Fibroblast of lung (primary cell): ENCODE measurements at regions not wholly inside any gene's neighbourhood (a gene's known extent, or its start where the extent isn't known, plus 50 kb on each side); places are given as distances from the start of the nearest gene placed in this dataset.

Source experiments
- EZH2 ChIP-seq: IDR thresholded peaks from 2 replicates; pipeline ENCODE4 v1.5.1; 2012; ENCODE audit warnings: low read length, control low read depth, mild to moderate bottlenecking; ENCODE audit errors: missing control alignments
- TF ChIP-seq, protein P1 (sequence below), 2 donors: IDR thresholded peaks in 1 of 2; conservative IDR thresholded peaks in 1 of 2; 1 replicate in 1 of 2; 2 replicates in 1 of 2; pipeline ENCODE4 v1.5.1; 2011 to 2012; ENCODE audit warnings: low read length in 2 of 2, control low read depth in 1 of 2, inconsistent platforms in 1 of 2, low read depth in 1 of 2, mild to moderate bottlenecking in 1 of 2

DNA sequence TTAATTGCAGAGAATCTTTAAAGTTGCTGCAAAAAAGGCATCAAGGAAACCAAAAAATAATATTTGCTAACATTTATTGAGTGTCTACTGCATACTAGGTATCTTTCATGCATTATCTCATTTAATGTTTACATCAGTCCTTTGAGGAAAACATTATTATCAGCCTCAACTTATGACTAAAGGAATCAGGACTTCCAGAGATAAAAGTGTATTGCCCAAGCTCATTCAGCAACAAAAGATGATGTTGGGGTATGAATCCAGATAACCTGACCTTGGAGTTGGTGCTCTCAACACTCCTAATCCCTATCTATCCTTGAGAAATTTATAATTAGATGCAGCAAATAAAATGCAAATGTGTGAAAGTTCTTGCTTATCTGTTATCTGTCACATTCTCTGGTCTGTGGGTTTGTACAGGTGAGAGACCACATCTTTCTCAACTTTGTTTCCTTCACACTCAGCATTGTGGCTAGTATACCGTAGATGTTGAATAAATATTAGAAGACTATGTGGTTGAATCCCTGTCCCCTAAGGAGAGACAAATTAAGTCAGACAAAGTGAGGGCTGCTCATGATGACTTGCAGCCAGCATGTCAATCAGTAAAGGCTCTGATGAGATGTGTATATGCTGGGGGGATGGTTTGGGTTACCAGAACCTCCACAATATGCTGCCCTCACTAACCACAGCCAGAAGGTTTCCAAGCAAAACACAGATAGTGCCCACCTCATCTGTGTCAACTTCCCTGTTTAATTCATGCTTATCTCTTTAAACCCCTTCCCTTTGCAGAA, 82.6 kb downstream of the NOG start:
- TF ChIP-seq, protein P1, sequence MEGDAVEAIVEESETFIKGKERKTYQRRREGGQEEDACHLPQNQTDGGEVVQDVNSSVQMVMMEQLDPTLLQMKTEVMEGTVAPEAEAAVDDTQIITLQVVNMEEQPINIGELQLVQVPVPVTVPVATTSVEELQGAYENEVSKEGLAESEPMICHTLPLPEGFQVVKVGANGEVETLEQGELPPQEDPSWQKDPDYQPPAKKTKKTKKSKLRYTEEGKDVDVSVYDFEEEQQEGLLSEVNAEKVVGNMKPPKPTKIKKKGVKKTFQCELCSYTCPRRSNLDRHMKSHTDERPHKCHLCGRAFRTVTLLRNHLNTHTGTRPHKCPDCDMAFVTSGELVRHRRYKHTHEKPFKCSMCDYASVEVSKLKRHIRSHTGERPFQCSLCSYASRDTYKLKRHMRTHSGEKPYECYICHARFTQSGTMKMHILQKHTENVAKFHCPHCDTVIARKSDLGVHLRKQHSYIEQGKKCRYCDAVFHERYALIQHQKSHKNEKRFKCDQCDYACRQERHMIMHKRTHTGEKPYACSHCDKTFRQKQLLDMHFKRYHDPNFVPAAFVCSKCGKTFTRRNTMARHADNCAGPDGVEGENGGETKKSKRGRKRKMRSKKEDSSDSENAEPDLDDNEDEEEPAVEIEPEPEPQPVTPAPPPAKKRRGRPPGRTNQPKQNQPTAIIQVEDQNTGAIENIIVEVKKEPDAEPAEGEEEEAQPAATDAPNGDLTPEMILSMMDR (conservative IDR thresholded peaks at IDR 0.05 in 1 of 2, IDR thresholded peaks at IDR 0.05 in 1 of 2; ENCODE audit: low read depth in 1 of 2, low read length in 2 of 2) = no peak
- no peak for TF ChIP-seq EZH2
